Dermis microvascular lymphatic vessel endothelial cell (primary cell): ENCODE measurements at regions not wholly inside any gene's neighbourhood (a gene's known extent, or its start where the extent isn't known, plus 50 kb on each side); places are given as distances from the start of the nearest gene placed in this dataset.
"Not testable (repeated sequence)": the region's sequence is repeated elsewhere in the genome, so short reads cannot be mapped to it uniquely, and the experiment has no call there.

Source experiments
- DNase-seq, 2 donors: peaks; one replicate each; pipeline versions ENCODE4 v3.0.0 to v3.0.0-alpha.2; 2010; ENCODE audit warnings: low read depth in 2 of 2

DNA sequence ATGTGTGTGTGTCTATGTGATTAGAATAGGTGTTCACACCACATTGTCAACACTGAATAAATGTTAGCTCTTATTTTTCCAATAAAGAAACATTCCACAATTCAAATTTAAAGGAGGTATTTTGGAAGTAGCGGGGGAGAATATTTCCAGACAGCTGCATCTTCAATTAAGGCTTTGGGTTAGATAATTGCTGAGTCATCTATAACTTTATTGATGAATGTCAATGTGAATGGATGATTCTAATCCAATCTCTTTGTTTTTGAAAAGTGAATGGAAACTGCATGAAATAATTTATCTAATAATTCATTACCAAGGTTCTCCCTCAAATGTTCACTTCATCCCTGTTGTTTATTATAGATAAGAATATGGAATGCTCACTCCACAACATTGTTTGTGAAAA lies 625.2 kb downstream of the IRS1 start:
- no peak for DNase-seq

DNA sequence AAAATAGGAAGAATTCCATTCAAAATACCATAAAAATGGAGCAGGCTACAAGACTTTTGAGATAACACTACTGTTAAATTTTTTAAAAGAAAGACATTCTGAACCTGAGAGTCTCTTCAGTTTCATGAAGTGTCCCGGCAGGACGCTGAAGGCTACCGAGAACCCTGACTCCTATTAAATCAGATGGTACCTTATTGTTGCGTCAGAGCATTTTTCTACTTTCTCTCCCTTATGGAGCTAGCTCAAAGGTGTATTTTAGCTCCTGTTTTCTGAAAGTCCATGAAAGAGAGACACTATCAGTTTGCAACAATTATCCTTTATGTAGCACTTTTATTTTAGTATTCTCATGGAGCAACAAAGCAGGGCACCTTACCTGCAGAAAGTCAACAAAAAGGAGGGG lies 626.7 kb downstream of the IRS1 start:
- no peak for DNase-seq

DNA sequence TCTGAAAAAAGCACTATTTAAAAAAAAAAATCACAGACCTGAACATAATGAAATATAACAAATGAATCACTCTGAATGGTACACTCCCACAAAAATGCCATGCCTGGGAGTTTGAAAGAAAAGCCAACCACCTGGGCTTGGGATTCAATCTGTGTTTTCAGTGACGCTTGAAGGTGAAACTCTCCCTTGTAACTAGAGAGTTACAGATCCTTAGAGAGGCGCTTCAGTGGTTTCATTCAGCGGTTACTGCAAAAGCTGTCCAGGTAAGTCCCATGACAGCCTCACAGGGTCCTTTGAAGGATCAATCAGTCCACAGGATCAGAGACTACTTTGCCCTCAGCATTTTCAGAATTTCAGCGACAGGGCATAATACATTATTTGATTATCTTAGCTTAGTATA lies 627.3 kb downstream of the IRS1 start:
- no peak for DNase-seq

DNA sequence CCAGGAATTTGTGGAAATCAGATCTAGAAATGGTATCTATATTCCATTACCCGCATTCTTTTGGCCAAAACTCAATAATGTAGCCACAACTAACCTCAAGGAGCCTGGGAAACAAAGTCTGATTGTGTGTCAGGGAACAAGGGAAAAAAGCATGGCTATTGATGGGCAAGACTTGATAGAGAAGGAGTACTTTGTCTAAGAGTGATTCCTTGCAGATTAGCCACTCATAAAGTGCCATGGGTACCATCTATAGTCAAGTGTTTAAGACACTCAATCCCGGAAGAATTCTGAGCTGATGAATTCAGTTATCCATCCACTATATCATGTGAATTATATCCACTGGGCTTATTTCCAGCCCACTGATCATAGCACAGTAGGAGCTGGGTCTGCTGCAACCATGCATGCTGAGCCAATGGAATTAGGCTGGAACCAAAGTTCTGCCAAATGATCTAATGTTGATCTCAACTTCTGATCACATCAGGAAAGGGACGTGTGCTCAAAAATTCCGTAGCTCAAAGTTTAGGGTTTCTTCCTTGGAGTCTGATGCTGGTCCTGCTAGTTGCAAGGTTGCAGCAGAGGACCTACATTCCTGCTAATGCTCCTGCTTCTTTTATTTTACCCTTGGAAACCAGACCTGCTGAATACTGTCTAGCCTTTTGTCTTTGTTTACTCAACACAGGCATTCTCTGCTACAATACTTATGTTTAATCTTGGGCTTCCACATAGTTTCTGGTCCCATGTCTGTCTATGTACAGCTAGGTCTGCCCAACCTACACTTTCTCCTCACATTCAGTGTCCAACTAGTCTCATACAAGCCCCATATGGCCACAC lies 629.7 kb downstream of the IRS1 start:
- DNase-seq = no peak

DNA sequence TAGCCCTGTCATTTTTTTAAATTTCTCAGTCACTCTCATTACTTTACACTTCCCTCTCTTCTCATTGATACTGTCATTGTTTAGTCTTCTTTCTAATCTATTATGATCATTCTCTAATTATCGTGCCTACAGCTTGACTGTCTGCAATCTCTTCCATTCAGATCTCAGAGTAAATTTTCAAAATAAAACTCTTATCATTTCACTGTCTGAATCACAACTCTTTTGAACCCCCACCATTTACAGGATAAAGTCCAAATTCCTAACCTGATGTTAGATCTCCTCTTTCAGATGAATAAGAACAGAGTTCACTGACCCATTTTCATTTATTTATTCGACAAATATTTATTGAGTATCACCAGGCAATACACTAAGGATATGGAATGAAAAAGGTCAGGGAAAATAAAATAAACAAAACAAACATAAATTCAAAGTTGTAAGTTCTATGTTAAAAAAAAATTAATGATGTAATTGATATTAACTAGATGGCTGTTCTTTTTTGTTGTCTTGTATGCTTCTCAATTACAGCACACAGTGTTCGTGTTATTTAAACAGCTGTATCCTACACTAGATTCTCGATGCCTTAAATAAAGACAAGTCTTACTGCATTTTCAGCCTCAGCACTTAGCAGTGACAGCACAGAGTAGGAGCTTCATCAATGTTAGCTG lies 631.0 kb downstream of the IRS1 start:
- no peak for DNase-seq

DNA sequence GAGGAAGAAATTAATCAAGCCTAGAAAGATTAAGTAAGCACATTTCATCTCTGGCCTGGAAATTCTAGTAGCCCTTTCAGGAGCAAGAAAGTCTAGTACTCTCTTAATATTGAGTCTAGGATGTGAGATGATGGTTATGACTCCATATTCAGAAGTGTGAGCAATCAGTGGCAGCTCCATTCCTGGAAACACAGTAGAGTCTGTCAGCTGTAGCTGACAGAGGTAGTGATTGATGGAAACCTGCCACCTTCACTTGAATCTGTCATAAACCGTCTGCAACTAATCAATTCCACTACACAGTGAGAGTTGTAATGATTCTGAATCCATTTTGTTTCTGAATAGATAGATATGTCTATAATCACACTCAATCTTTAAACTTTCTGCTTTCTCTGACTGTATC lies 635.1 kb downstream of the IRS1 start:
- DNase-seq = no peak

DNA sequence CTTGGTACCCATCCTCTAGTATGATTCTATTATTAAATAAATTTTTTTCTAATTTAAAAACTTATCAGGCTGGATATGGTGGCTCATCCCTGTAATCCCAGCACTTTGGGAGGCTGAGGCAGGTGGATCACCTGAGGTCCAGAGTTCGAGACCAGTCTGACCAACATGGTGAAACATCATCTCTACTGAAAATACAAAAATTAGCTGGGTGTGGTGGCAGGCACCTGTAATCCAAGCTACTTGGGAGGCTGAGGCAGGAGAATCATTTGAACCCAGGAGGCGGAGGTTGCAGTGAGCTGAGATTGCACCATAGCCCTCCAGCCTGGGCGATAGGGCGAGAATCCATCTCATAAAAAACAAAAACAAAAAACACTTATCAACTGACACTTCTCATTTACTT lies 639.0 kb downstream of the IRS1 start:
- DNase-seq = not testable (repeated sequence)

DNA sequence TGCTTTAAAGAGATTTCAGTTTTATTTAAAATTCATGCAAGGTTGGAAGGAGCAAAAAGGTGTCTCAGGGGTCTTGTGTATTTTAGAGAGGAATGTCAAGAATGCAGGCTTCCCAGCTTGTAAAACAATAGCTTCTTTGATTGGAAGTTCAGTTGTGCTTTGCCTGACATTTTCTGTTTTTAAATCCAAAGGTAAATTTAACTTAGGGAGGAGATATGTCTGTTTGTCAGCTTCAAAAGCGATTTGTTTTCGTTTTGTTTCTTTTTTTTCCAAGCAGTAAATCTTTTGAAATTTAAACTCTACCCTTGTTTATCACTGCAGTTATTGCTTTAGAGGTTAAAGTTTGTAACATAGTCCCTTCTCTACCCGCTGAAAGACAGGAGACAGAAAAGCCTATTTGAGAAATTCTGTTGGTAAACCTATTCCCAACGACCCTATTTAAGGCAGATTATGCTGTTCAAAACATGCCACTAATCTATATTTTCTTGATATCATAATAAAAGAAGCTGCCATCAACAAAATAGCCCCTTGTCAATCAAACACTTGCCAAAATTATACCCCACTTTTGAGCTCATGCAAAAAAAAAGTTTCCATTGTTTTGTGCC lies 639.6 kb downstream of the IRS1 start:
- DNase-seq = no peak

DNA sequence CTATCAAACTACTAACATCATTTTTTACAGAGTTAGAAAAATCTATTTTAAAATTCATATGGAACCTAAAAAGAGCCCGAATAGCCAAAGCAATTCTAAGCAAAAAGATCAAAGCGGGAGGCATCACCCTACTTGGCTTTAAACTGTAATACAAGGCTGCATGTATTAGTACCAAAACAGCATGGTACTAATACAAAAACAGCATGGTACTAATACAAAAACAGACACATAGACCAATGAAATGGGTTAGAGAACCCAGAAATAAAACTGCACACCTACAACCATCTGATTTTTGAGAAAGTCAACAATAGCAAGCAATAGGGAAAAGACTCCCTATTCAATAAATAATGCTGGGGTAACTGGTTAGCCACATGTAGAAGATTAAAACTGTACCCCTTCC lies 640.7 kb downstream of the IRS1 start:
- DNase-seq = no peak

DNA sequence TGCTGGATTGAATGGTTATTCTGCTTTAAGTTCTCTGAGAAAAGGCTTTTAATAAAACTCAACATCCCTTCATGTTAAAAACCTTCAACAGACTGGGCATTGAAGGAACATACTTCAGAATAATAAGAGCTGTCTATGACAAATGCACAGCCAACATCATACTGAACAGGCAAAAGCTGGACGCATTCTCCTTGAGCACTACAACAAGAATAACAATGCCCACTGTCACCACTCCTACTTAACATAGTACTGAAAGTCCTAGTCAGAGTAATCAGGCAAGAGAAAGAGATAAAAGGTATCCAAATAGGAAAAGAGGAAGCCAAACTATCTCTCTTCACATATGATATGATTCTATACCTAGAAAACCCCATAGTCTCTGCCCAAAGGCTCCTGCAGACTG lies 641.4 kb downstream of the IRS1 start:
- no peak for DNase-seq

DNA sequence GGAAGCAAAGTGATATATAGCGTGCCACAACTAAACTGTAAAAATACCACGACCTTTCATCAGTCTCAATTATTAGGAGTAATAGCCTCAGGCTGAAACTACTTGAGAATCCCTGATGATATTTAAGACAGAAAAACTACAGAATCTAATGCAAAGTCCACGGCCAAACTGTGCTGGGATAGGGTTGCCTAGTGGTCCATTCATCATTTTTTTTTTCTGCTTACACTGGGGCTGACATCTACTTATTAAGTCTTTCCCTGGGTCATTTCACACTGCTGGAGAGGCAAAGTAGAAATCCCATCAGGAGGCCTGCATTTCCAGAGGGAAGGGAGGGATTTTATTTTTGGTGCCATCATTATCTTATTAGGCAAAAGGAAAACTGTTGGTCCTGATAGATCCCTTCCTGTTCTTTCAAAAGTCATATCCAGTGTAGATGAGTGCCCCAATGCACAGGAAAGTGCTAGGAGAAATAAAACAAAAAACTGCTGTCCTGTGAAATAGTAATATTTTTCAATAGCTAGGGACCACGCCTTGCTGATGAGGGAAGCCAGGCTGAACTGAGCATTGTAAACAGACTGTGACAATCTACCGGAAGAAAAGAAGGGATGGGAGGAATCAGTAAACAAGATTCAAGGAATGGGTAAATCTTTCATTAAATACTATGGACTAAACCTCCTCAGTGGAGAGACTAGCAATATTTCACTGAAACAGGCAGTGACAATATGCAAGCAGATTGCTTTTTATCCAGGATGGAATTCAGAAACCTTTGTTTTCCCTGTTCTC lies 644.3 kb downstream of the IRS1 start:
- DNase-seq = no peak

DNA sequence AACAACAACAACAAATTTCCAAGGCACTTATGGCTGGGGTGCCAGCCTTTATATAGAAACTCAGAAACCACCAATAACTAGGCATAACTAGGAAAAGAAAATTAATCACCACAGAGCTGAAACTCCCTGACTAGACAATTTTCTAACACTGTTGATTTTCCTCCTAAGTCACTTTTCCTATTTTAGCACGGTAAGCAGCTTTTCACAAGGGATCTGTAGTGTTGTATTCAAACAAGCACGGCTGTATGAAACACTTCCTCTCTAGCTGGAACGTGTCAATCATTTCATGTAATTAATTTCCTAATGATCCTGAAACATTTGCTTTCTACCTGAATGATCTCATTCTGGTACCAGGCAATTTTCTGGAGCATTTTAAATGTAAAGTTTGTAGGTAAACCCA lies 645.0 kb downstream of the IRS1 start:
- DNase-seq = no peak

DNA sequence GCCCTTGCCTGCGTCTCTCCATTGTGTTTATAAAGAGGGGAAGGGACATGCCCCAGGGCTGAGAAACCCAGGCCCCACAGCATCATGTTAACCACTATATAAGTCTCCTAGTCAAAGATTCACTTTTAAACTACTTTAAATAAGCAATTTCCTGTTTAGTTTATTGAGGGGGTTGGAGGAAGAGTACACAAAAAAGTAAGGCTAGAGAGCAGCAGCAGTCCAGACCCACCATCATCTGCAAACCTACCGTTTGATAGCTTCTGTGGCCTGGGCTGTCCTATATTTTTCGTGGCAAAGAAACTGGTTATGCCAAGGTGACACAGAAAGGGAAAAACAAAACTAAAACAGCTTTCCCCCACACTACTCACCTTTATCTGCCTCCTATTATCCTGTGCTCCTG lies 646.1 kb downstream of the IRS1 start:
- DNase-seq = no peak

DNA sequence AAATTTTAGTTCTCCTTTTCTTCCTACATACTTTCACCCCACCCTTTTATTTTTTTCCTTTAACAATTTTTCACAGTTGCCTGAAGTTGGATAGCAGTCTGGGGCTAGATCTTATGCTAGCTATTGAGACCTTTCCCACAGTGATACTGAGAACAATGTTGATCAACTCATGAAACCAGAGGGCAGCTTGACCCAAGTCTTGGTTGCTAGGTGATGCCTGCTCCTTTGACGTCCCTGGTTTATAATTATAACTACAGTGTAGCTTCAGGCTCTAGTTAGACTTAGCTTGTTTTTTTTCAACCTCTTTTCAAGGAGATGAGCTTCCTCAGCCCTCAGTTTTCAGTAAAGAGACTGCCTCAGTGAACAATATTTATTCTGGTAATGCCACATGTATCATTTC lies 648.5 kb downstream of the IRS1 start:
- no peak for DNase-seq

DNA sequence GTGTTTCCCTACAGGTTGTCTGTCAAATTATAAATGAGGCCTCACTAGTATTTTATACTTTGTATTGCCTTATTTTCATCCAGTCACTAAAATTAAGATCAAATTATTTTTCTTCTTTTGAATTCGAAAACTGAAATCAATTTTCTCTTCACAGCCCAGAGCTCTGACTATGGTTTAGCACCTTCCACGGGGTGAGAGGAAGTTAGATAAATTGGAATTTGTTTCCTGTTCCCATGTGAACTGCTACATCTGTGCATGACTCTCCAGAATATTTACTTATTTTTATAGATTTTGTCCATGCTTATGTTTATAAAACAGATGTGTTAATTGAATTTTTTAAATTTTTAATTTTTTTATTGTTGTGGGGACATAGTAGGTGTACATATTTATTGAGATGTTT lies 656.5 kb downstream of the IRS1 start:
- no peak for DNase-seq

DNA sequence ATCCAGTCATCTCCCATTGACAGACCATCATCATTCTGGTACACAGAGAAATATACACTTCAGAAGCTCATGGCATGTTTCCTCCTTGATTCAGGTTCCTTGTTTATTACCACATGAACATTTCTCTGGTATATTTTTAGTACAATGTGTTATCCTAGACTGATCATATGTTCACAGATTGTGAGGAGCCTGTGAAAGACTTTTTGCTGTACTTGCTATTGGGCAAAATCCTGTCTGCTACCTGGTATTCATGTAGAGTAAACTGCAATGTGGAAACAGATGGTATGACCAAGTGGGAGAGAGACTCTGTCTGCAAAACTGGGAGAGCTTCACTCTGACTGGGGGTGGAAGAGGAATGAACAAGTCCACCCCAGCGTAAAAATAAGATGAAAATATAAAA lies 657.2 kb downstream of the IRS1 start:
- no peak for DNase-seq

DNA sequence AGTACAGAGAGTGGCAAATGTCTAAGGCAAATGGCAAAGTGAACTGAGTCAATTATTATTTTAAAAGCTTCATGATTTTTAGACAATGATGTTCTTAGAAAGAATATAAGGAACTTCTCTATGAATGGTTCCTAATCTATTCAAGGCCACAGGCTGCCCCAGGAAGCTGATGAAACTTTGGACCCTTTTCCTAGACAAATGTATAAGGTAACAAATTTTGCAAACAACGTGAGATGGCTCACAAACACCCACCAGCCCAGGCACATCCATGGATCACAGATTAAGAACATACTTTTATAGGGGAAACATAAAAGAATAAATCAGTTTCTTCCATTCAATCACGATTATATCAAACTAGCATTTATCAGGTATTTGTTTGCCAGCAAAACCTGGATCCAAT lies 659.0 kb downstream of the IRS1 start:
- DNase-seq = no peak

DNA sequence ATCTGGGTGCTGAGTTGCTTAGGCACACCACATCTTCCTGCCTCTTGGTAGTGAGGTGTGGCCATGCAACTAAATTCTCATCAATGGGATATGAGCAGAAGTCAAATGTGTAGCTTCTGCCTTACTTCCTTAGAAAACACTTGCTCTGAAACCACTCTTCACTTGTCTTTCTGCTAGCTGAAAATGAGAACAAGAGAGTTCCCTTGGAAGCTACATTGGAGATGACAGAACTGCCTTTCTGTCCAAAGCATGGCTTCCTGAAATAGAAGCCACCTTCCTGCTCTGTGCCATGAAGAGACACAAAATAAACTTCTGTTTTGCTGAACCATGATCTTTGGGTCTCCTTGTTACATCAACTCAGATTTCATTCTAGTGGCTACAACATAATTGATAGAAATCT lies 659.9 kb downstream of the IRS1 start:
- no peak for DNase-seq

DNA sequence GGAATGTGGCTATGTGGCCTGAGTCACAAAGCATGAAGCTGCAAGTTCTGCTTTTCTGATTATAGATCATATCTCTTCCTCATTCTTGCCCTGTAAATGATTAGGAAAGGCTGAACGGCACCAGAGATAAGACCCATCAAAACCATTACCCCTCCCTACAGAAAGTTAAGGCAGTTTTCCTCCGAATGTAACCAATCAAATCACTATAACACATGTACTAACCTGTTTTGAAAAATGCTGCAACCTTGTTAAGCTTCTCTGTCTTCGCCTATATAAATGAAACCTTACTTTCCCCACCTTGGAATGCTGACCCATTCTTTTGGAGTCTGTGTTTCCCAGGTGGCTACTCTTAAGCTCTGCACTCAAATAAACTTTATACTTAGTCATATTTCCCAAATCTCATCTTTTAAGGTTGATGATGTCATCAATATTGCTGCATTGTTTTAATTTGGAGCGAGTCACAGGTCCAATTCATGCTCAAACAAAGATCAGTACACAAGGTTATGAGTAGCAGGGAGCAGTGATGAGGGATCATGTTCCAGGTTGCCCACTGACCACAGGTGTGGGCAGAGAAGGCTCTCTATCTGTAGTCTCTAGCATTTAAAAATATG lies 662.3 kb downstream of the IRS1 start:
- DNase-seq = no peak

DNA sequence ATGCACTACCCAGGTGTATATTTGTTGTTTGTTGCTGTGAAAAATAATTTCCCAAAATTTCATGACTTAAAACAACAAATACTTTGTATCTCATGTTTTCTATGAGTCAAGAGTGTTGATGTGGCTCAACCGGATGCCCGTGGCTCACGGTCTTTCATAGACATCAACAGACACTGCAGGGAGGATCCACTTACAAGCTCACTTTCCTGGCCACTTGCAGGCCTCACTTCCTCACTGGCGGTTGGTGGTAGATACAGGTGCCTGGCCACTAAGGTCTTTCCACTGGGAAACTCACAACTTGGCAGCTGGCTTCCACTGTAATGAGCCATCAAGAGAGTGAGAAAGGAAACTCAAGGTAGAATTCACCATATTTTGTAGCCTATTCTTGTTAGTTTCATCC lies 662.9 kb downstream of the IRS1 start:
- no peak for DNase-seq

DNA sequence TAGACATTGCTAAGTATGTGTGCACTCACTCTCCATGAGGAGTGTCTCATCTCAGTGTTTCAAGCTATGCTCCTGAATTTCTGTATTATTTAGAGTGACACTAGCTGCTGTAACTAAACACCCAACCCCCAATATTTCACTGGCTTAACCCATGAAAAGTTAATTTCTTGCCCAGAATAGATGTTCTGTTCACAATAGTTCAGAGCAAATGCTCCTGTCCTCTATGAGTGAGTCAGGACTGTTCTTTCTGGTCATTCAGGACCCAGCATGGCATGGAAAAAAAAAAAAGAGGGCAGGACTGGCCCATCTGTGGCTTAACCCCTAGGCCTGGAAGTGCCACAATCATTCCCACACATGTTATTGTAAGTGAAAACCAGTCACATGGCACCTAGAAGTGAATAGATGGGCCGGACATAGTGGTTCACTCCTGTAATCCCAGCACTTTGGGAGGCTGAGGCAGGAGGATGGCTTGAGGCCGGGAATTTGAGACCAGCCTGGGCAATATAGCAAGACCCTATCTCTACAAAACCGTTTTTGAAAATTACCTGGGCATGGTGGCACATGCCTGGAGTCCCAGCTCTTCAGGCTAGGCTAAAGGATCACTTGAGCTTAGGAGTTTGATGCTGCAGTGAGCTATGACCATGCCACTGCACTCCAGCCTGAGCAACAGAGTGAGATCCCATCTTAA lies 663.6 kb downstream of the IRS1 start:
- DNase-seq = no peak
